Esophagus squamous epithelium (tissue), 4 donors: ENCODE measurements at regions not wholly inside any gene's neighbourhood (a gene's known extent, or its start where the extent isn't known, plus 50 kb on each side); places are given as distances from the start of the nearest gene placed in this dataset.

Experiments
- POLR2A ChIP-seq, 4 donors: fragments of 450-650 bp; IDR thresholded peaks; one replicate each; pipeline ENCODE4 v1.6.1; 2017; ENCODE audit warnings: antibody characterized with exemption in 4 of 4, mild to moderate bottlenecking in 4 of 4, moderate library complexity in 3 of 4
- TF ChIP-seq, protein P1 (sequence below), 6 experiments: fragments of 450-650 bp in 4 of 6; fragments of 200-600 bp in 2 of 6; sonication (generic) in 2 of 6; IDR thresholded peaks; one replicate each; pipeline ENCODE4 v1.5.1; 2016 to 2019; ENCODE audit warnings: antibody characterized with exemption in 6 of 6, mild to moderate bottlenecking in 4 of 6, moderate library complexity in 4 of 6

DNA sequence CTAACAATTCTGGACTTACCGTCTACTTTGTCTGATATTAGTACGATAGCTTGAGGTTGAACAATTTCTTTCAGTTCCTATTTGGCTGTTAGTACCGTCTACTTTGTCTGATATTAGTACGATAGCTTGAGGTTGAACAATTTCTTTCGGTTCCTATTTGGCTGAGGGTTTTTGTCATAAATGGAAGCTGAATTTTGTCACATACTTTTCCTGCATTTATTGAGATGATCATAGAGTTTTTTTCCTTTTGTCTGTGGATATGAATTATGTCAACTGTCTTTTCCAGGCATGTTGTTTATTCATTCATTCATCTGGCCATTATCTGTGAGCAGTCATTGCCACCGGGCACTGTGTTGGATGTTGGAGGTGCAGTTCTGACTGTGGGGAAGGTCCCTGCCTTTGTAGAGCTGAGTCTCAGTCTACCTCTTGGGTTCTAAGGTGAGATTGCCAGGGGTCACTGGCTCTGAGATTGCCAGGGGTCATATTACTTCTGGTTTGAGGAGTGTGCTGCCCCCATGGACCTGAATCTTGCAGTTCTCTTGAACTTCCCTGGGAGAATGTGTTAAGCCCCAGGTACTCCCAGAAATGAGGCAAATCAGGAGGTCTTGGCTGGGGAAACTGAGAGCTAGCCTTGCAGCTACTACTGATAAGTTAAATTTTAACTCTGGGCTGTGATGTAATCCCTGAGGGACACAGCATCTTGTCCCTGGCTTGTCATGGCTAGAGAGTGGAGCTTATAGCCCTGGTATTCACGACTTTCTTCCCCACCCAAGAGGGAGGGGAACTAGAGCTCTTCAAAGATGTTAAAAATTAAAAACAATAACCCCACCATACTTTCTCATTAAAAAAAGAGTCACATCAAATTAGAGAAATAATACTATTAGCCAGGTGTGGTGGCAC is 89.1 kb upstream of the MBOAT2 start:
- TF ChIP-seq POLR2A (IDR thresholded peaks at IDR 0.05), result no peak
- TF ChIP-seq, protein P1, sequence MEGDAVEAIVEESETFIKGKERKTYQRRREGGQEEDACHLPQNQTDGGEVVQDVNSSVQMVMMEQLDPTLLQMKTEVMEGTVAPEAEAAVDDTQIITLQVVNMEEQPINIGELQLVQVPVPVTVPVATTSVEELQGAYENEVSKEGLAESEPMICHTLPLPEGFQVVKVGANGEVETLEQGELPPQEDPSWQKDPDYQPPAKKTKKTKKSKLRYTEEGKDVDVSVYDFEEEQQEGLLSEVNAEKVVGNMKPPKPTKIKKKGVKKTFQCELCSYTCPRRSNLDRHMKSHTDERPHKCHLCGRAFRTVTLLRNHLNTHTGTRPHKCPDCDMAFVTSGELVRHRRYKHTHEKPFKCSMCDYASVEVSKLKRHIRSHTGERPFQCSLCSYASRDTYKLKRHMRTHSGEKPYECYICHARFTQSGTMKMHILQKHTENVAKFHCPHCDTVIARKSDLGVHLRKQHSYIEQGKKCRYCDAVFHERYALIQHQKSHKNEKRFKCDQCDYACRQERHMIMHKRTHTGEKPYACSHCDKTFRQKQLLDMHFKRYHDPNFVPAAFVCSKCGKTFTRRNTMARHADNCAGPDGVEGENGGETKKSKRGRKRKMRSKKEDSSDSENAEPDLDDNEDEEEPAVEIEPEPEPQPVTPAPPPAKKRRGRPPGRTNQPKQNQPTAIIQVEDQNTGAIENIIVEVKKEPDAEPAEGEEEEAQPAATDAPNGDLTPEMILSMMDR (IDR thresholded peaks at IDR 0.05), result no peak
